NCI-H2107 treated with DMSO at 0.1 percent for 48 hours (cell line): ENCODE measurements at regions not wholly inside any gene's neighbourhood (a gene's known extent, or its start where the extent isn't known, plus 50 kb on each side); places are given as distances from the start of the nearest gene placed in this dataset.
A peak's percentile ranks its signal among the peaks of the same experiment; 100 is the strongest.
"Not testable (repeated sequence)": the region's sequence is repeated elsewhere in the genome, so short reads cannot be mapped to it uniquely, and the experiment has no call there.

Experiments used
- DNase-seq: peaks from one replicate; lab custom pipeline; 2025; ENCODE audit not compliant: unreplicated experiment; lab: John Stamatoyannopoulos, UW

- no peak for DNase-seq
These were observed 87.6 kb upstream of the KBTBD8 start for GRCh38 chr3:66910266-66911055.

GRCh38 chr3:66912306-66912705, 85.8 kb upstream of the KBTBD8 start:
- no peak for DNase-seq

- no peak for DNase-seq
These were observed 76.0 kb upstream of the KBTBD8 start for GRCh38 chr3:66922058-66922457.

GRCh38 chr3:66923969-66924368, 74.1 kb upstream of the KBTBD8 start:
- no peak for DNase-seq

- no peak for DNase-seq
These were observed 69.9 kb upstream of the KBTBD8 start for GRCh38 chr3:66928252-66928651.

- DNase-seq, result no peak
These were observed 66.8 kb upstream of the KBTBD8 start for GRCh38 chr3:66931291-66931690.

GRCh38 chr3:66931699-66932098, 66.4 kb upstream of the KBTBD8 start:
- DNase-seq, result no peak

- DNase-seq, result no peak
These were observed 64.9 kb upstream of the KBTBD8 start for GRCh38 chr3:66933233-66933632.

- no peak for DNase-seq
These were observed 64.1 kb upstream of the KBTBD8 start for GRCh38 chr3:66934041-66934440.

- DNase-seq, result no peak
These were observed 63.4 kb upstream of the KBTBD8 start for GRCh38 chr3:66934725-66935124.

GRCh38 chr3:66937041-66937440, 61.1 kb upstream of the KBTBD8 start:
- DNase-seq, result not testable (repeated sequence)

GRCh38 chr3:66938338-66938963, 59.7 kb upstream of the KBTBD8 start:
- DNase-seq, result peak; percentile 3

GRCh38 chr3:66948041-66948440, 50.1 kb upstream of the KBTBD8 start:
- DNase-seq, result no peak
